VCaP (cell line): ENCODE measurements at regions not wholly inside any gene's neighbourhood (a gene's known extent, or its start where the extent isn't known, plus 50 kb on each side); places are given as distances from the start of the nearest gene placed in this dataset.

Source experiments
- H3K27ac ChIP-seq: fragments of 450-650 bp; 2 replicates; pipeline ENCODE4 v1.5.1; 2017
- CTCF ChIP-seq: fragments of 450-650 bp; conservative IDR thresholded peaks from 2 replicates; pipeline ENCODE4 v1.5.1; 2017; ENCODE audit warnings: mild to moderate bottlenecking, moderate library complexity

- no peak overlapping the region for H3K27ac ChIP-seq
- TF ChIP-seq CTCF: no peak
Measured at GRCh38 chr1:232287676-232288569, 342.0 kb downstream of the SIPA1L2 start.

- no peak for TF ChIP-seq CTCF
- H3K27ac ChIP-seq: no peak overlapping the region; the same call in 1 of the 2 replicates
Measured at GRCh38 chr1:232285138-232285537, 344.8 kb downstream of the SIPA1L2 start.

GRCh38 chr1:232283864-232284263 lies 346.1 kb downstream of the SIPA1L2 start:
- peak overlapping the region; percentile 68 for H3K27ac ChIP-seq
- no peak for TF ChIP-seq CTCF

- TF ChIP-seq CTCF: no peak
- H3K27ac ChIP-seq: peak overlapping the region; percentile 68
Measured at GRCh38 chr1:232282498-232282897, 347.4 kb downstream of the SIPA1L2 start.

GRCh38 chr1:232280910-232281309 lies 349.0 kb downstream of the SIPA1L2 start:
- no peak overlapping the region for H3K27ac ChIP-seq
- no peak for TF ChIP-seq CTCF

DNA sequence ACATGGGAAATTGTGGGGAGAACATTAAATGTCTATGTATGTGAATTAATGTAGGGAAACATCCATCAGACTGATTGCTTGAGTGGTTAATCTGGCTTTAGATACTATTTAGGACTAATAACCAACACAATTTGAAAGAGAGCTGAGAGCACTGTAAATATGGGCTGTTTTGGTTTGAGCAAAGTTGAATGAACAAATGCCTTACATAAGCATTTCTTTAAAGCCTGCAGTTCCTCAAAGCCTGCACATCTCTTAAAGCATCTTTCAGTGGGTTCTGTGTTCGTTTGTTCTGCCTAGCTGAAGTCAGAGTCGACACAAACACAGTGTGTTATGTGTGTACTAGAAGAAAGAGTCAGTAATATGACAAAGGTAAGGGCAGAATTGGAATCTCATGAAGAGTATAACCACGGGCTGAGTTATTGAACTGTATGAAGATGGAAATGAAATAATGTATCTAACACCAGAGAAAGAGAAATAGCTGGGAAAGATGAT lies 350.0 kb downstream of the SIPA1L2 start:
- TF ChIP-seq CTCF: no peak
- no peak overlapping the region for H3K27ac ChIP-seq

- H3K27ac ChIP-seq: no peak overlapping the region
- TF ChIP-seq CTCF: no peak
Measured at GRCh38 chr1:232278925-232279324, 351.0 kb downstream of the SIPA1L2 start.
